ENCODE measurements at regions not wholly inside any gene's neighbourhood (a gene's known extent, or its start where the extent isn't known, plus 50 kb on each side); places are given as distances from the start of the nearest gene placed in this dataset.
"Not testable (repeated sequence)": the region's sequence is repeated elsewhere in the genome, so short reads cannot be mapped to it uniquely, and the experiment has no call there.

DNA sequence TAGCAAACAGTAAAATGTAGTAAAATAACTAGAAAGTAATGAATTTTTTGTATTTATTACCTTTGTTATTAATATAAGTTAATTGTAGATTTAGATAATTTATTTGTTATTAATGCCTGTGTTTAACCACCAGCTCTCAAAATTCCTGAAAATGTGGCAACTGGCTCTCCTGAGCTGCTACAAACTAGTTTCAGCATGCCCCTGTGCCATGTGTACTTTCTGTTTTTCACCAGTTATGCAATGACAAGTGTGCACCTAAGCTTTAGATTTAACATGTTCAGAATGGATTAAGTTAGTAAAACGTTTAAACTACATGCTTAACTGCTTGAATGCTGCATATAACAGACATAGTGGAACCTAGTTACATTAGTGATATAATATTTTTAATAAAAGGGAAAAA, 88.1 kb downstream of the POSTN start:
- no peak for ATAC-seq
- no peak for DNase-seq
- intact Hi-C loops (cut with DNase I, micrococcal nuclease), result no loop called here

DNA sequence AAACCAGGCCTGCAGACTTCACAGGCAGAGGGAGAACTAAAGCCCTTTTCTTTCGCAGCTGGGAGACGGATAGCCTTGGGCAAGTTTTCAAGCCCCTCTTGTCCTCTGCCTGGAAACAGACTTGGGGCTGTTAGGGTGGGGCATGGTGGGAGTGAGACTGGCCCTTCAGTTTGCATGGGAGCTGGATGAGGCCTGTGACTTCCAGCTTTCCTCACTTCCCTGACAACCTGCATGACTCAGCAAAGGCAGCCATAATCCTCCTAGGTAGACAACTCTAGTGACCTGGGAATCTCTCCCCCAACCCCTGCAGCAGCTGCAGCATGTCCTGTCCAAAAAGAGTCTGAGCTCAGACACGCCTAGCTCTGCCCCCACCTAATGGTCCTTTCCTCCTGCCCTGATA, 93.0 kb downstream of the POSTN start:
- ATAC-seq (no peak), DNase-seq (no peak)
- intact Hi-C loops (cut with DNase I, micrococcal nuclease), result no loop called here

- intact Hi-C loops (cut with DNase I, micrococcal nuclease), result no loop called here
- ATAC-seq (no peak), DNase-seq (no peak)
These were observed 94.3 kb downstream of the POSTN start for GRCh38 chr13:37504251-37504650.

- intact Hi-C loops (cut with DNase I, micrococcal nuclease), result no loop called here
- ATAC-seq (no peak), DNase-seq (no peak)
These were observed 95.3 kb downstream of the POSTN start for GRCh38 chr13:37503287-37503686.

GRCh38 chr13:37502303-37502993, 96.1 kb downstream of the POSTN start:
- intact Hi-C loops (cut with DNase I, micrococcal nuclease); ATAC-seq; DNase-seq: not testable (repeated sequence)

DNA sequence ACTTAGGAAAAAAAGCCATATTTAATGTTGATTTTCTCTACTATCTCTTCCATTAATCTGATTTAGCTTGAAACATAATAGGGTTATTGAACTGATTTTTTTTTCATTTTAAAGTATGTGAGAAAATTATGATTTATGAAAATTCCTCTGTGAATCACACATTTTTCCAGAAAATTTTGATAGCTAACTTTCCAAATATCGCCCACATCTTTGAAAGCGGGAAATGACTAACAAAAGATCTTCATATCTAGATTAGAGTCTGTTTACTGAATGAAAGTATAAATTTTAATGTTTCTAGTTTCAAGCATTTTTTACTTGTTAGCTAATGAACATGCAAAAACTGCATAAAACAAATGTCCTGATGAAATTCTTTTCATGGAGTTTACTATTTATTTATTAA, 97.4 kb downstream of the POSTN start:
- no peak for DNase-seq
- intact Hi-C loops (cut with DNase I, micrococcal nuclease), result no loop called here
- no peak for ATAC-seq

GRCh38 chr13:37495046-37495445, 103.5 kb downstream of the POSTN start:
- DNase-seq, result no peak
- intact Hi-C loops (cut with DNase I, micrococcal nuclease), result no loop called here
- ATAC-seq, result no peak

- no peak for ATAC-seq
- intact Hi-C loops (cut with DNase I, micrococcal nuclease), result no loop called here
- no peak for DNase-seq
These were observed 104.8 kb downstream of the POSTN start for GRCh38 chr13:37493775-37494174.

DNA sequence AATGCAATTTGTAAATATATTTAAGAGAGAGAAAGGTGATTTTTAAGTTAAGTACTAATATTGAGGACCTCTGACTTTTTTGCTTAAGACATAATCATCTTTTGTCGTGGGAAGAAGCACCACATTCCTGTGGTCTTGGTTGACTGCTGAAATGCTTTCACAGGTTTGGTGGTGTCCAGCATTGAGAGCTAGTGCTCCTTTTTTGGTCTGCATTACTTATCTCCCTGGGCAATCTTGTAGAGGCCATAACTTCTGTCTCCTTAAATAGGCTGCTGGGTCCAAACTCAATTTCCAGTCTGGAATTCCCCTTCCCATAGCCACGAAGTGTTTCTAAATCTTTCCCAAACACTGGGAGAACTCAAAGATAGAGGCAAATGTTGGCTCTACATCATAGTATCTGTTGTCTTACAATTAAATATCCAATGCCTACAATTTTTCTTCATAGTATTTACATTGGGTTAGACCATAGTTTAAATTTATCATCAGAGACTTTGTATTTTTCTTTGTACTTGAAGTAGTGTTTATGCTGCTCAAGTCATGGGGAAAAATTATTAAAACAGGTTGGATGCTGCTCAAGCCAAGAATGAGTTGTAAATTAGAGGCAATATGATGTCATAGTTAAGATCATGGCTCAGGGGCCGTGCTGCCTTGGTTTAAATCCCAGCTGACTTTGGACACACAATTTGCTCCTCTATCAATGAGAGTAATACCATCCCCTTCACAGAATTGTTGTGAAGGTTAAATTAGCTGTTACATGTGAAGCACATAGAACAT, 105.6 kb downstream of the POSTN start:
- ATAC-seq (no peak), DNase-seq (no peak)
- intact Hi-C loops (cut with DNase I, micrococcal nuclease), result no loop called here

DNA sequence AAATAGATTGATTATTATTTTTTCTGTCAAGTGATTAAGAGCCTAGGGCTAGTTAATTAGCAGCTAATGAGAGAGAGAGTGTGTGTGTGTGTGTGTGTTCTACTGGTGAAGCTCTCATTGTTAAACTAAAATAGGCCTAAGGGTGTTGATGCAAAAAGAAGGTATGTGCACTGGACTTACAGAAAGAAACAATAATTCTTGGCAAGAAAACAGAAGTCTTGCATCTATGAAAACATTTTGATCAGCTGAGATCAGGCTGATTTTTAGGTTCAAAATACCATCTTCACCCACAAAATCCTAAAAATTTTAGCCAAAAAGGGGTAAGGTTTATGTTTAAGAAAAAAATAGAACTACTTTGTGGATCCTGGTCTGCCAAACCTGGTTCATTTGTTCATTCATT, 106.5 kb downstream of the POSTN start:
- ATAC-seq (no peak), DNase-seq (no peak)
- intact Hi-C loops (cut with DNase I, micrococcal nuclease), result no loop called here

GRCh38 chr13:37491661-37492060, 106.9 kb downstream of the POSTN start:
- ATAC-seq (no peak), DNase-seq (no peak)
- intact Hi-C loops (cut with DNase I, micrococcal nuclease), result no loop called here

GRCh38 chr13:37490176-37490779, 108.3 kb downstream of the POSTN start:
- intact Hi-C loops (cut with DNase I, micrococcal nuclease), result no loop called here
- DNase-seq (no peak), ATAC-seq (no peak)

DNA sequence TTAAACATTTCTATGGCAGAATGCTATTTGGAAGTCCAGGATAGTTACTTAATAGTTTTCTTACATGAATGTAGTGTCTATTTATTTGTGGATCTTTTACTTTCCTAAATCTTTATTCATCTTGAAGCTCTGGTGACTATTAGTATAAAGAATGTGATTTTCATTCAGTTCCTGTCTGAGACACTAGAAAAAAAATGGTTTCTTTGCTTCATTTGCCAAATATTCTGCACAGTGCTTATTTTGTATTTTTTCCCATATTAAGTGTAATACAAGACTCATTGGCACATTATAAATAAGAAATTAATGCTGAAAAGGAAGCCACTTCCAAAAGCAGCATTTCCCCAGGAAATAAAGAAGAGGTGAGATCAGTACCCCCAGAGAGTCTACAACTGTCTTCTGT, 109.8 kb downstream of the POSTN start:
- no peak for ATAC-seq
- intact Hi-C loops (cut with DNase I, micrococcal nuclease), result no loop called here
- DNase-seq, result no peak

GRCh38 chr13:37486171-37486681, 112.3 kb downstream of the POSTN start:
- no peak for ATAC-seq
- intact Hi-C loops (cut with DNase I, micrococcal nuclease), result no loop called here
- DNase-seq, result no peak

DNA sequence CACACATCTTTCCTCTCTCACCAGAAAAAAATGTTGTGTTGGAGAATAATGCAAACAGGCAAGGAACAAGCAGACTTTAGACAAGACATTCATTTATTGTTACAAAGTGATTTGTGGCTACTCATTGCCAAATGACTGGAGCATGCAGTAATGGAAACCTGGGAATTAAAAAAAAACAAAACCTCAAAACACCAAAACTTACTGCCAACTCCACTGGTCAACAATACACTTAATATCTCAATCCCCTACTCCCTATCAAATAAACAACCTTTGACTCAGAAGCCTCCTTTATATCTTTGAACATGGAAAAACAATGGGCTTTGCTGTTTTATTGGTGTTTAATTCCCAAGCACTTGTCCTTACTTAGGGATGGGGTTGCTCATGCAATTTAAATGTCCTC, 112.8 kb downstream of the POSTN start:
- intact Hi-C loops (cut with DNase I, micrococcal nuclease), result no loop called here
- no peak for DNase-seq
- ATAC-seq, result no peak

DNA sequence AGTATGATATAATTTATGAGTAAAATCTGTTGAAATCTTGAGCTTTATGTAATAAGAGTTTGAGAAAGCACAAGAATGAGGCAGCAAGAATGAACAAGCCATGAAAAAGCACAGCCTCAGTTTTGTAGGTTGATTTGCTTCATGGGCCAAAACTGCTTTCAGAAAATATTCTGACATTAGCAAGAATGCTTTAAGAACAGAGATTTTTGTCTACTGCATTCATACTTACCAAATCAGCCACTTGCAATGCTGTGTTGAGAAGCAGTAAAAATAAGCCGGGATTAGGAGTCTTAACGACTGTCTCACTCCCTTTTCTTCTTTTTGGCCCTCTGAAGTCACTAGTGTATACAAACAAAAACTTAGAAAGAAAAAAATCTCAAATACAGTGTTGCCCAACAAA, 114.5 kb downstream of the POSTN start:
- intact Hi-C loops (cut with DNase I, micrococcal nuclease), result no loop called here
- no peak for ATAC-seq
- no peak for DNase-seq

- ATAC-seq, result no peak
- no peak for DNase-seq
- intact Hi-C loops (cut with DNase I, micrococcal nuclease), result no loop called here
These were observed 116.2 kb downstream of the POSTN start for GRCh38 chr13:37482331-37482730.

GRCh38 chr13:37481885-37482227, 116.7 kb downstream of the POSTN start:
- ATAC-seq, result no peak
- no peak for DNase-seq
- intact Hi-C loops (cut with DNase I, micrococcal nuclease), result no loop called here

- intact Hi-C loops (cut with DNase I, micrococcal nuclease), result no loop called here
- ATAC-seq (no peak), DNase-seq (no peak)
These were observed 117.3 kb downstream of the POSTN start for GRCh38 chr13:37481011-37481884.

All from left colon (tissue), 2 donors.